ENCODE measurements at regions not wholly inside any gene's neighbourhood (a gene's known extent, or its start where the extent isn't known, plus 50 kb on each side); places are given as distances from the start of the nearest gene placed in this dataset.

GRCh38 chr19:30284885-30285284 is 87.3 kb upstream of the ZNF536 start:
- TF ChIP-seq CTCF (IDR thresholded peaks at IDR 0.05) (no peak), POLR2A (IDR thresholded peaks at IDR 0.05) (no peak), POLR2AphosphoS5 (IDR thresholded peaks at IDR 0.05) (no peak)
